GM21528 (cell line): ENCODE measurements at regions not wholly inside any gene's neighbourhood (a gene's known extent, or its start where the extent isn't known, plus 50 kb on each side); places are given as distances from the start of the nearest gene placed in this dataset.

Experiments
- ATAC-seq: cut with Tn5 transposase; IDR thresholded peaks from one replicate; pipeline ENCODE4 v1.9.1; 2021; ENCODE audit warnings: mild to moderate bottlenecking, moderate library complexity; ENCODE audit not compliant: unreplicated experiment, low FRiP score

DNA sequence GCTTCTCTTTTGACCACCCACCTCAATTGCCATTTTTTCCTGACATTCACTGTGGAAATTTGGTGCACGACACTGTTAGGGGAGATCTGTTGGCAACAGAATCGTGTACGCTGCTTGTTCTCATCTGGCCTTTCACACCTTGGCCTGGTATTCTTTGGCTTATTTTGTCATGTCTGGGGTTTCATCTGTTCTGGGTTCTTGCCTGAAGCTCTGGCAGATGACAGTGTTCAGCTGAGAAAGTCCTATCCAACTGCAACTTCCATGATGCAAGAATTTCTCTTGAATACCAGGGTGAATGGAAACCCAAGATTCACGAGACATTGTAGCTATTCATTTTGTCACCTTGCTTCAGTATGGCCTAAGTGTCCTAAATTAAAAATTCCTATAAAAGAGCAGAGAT, 82.6 kb upstream of the CELF2 start:
- no peak for ATAC-seq

- no peak for ATAC-seq
Measured at GRCh38 chr10:10938676-10939075, 79.0 kb upstream of the CELF2 start.

DNA sequence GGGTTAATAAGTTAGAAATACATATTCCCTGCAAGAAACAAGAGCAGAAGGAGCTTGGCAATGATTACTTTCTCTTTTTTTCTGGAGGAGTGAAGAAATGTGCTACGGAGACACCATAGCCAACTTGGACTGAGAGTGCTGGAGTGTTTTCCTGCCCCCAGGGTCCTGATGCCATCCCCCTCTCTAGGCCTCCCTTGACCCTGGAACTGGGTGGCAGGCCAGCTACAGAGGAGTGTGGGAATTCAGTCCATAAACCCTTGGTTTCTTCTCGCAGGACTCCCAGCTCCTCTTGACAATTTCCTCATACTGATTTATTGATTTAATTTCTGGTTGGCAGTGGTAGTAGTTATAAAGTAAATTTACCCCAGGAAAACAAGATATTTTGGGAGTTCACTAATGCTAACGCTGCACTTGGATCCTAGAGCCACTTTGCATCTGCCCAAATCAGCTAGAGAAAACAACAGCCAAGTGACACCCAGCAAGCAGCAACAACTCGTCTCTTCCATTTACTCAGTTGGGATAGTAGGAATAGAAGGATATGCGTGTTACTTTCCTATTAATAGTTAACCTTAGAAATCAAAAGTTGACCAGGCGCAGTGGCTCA, 76.4 kb upstream of the CELF2 start:
- no peak for ATAC-seq

DNA sequence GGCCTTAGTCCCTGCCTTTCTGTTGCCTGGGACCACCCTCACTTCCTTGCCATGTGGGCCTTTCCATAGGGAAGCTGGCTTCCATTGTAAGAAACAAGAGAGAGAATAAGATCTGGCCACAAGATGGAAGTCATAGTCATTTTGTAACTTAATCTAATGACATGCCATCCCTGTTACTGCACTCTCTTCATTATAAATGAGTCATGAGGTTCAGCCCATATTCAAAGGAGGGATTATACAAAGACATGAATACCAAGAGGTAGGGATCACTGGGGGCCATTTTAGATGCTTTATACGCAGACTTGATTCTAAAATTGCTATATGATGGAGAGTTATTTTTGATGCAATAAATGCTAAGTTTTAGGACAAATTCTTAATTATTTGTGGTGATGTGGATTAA, 75.2 kb upstream of the CELF2 start:
- ATAC-seq: no peak

- ATAC-seq: no peak
Measured at GRCh38 chr10:10946081-10946480, 71.6 kb upstream of the CELF2 start.

DNA sequence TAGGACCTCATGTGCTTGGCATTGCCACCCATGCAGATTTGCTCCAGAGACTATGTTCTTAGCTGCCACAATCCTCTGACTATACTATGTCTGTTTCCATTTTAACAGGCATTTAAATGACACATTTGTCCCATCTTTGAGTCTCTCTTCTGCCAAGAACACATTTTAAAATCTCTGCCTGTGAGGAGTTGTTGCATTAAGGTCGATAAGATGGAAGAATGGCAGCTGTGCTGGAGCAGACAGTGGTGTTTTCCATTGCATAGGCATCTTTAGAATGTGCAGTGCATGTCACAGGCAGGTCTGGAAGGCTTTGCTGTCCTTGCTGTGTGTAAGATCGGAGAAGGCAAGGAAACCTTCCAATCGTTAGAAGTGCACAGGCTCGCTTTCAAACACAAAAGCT, 70.9 kb upstream of the CELF2 start:
- no peak for ATAC-seq

DNA sequence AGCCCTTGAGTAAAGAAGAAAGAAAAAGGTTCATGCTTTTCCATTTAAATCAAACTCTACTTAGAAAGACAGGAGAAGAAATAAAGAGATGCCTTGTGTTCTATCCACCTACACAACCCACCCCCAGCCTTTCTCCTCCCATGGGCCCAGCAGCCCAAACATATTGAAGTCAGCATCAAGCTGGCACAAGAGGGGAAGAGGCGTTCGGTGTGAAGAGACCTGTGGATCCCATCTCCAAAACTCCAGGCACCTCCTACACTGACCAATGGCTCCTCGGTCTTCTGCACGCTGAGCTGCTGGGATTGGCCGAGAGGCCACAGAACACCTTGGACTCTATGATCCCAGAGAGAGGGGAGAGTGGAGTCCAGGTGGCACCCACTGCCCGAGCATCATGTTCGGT, 66.0 kb upstream of the CELF2 start:
- ATAC-seq: no peak

DNA sequence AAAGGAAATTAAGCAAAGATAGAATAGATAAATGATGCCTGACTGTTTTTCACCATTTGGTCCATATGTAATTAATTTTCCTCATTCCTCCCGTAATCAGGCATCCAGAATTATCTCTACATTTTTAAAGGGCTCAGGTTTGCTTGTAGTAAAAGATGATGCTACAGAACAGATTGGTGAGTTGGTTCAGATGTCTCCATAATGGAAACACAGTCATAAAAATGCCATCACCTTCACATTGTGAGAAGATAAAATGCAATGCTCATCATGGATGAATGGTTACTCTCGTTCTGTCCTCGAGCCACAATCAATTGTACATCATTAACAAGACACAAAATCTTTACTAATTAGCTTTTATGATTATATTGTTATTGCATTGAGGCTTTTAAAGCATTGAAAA, 64.9 kb upstream of the CELF2 start:
- ATAC-seq: no peak

- ATAC-seq: no peak
Measured at GRCh38 chr10:10956681-10957542, 60.8 kb upstream of the CELF2 start.

DNA sequence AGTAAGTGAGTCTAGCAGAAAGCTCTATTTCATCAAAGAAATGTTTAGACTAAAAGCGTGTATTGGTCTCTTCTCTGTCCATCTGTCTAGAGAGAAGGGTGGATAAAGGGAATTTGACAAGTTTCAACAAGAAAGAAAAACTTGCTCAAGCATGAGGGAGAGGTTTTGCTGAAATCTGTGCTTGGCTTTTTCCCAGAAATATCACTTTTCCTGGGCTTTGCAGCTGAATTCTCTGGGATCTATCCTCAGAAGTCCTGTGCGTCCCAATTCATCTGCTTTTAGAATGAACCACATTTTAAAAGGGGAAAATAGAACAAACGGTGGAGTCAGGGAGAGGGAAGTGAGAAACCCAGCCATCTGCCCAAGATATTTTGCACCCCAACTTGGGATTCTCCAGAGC, 59.6 kb upstream of the CELF2 start:
- no peak for ATAC-seq

DNA sequence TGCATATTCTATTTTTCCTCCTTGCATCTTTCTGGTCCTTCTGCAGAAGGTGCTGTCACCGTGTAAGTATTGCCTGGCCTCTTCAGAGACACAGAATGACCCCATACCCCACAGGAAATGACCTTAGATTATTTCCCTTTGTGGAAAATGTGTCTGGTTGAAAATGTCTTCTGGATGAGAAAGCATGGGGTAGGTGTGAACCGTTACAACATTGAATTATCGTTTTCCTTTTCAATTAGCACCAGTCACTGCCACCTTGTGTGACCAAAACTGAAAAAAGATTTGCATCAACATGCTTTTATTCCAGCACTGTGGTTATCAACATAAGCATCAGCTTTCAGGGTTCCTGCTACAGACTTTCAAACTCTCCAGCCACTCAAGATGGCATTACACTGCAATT, 58.0 kb upstream of the CELF2 start:
- ATAC-seq: peak; percentile 81

DNA sequence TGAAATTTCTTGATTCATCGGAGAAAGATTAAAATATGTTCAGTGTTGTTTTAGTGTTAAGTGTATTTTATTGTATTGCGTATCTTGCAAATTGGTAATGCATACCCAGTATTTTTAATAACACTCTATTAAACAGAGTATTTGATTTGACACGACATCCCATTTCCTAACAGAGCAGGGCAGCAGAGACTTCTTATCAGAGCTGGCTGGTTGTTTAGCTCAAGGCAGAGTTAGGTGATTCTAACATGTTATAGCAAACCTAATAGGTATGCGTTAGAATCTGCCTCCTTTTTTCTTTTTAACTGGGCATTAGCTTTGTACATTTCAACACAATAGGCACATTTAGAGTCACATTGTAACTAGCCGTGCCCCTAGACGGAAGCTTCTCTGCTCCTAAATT, 57.1 kb upstream of the CELF2 start:
- no peak for ATAC-seq

- ATAC-seq: no peak
Measured at GRCh38 chr10:10961072-10961471, 56.6 kb upstream of the CELF2 start.

DNA sequence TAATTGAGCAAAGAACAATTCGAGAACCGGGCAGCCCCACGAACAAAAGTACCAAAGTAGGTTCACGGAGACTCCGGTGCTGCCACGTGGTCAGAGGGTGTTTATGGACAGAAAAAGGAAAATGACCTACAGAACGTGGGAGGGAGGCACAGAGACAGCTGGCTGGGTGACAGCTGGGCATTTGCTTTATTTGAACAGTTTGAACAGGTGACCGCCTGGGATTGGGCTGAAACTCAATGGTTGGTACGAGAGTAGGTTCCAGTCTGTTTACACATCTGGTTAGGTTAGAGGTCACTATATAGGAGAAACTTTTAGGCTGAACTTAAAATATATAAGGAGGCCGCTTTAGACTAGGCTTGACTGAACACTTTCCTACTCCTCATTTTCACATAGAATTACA, 50.6 kb upstream of the CELF2 start:
- no peak for ATAC-seq

- ATAC-seq: no peak
Measured at GRCh38 chr10:10967581-10968256, 50.0 kb upstream of the CELF2 start.
